HUES6 (cell line): ENCODE measurements at regions not wholly inside any gene's neighbourhood (a gene's known extent, or its start where the extent isn't known, plus 50 kb on each side); places are given as distances from the start of the nearest gene placed in this dataset.
"Not testable (repeated sequence)": the region's sequence is repeated elsewhere in the genome, so short reads cannot be mapped to it uniquely, and the experiment has no call there.

Experiments
- H3K27ac ChIP-seq: 2 replicates; pipeline ENCODE4 v1.7.0; 2013; ENCODE audit warnings: low read depth, mild to moderate bottlenecking, low read length, inconsistent platforms
- H3K27me3 ChIP-seq: 2 replicates; pipeline ENCODE4 v1.6.1; 2013; ENCODE audit warnings: low read length; ENCODE audit not compliant: control insufficient read depth, insufficient read depth
- H3K36me3 ChIP-seq: 2 replicates; pipeline ENCODE4 v1.6.1; 2013; ENCODE audit warnings: low read length; ENCODE audit not compliant: control insufficient read depth, insufficient read depth
- H3K4me1 ChIP-seq: 2 replicates; pipeline ENCODE4 v1.6.1; 2013; ENCODE audit warnings: low read length; ENCODE audit not compliant: control insufficient read depth, insufficient read depth
- H3K4me3 ChIP-seq: 2 replicates; pipeline ENCODE4 v1.5.1; 2013; ENCODE audit warnings: low read depth, low read length
- H3K9ac ChIP-seq: one replicate; pipeline ENCODE4 v1.6.1; 2013; ENCODE audit warnings: mild to moderate bottlenecking, low read length
- H3K9me3 ChIP-seq: 2 replicates; pipeline ENCODE4 v1.6.1; 2013; ENCODE audit warnings: low read depth, low read length; ENCODE audit not compliant: control insufficient read depth, insufficient read depth

GRCh38 chr2:136312568-136312967 is 194.6 kb upstream of the CXCR4 start:
- not testable (repeated sequence) for H3K36me3 ChIP-seq, H3K9me3 ChIP-seq, H3K27ac ChIP-seq, H3K4me3 ChIP-seq, H3K9ac ChIP-seq, H3K4me1 ChIP-seq, H3K27me3 ChIP-seq

DNA sequence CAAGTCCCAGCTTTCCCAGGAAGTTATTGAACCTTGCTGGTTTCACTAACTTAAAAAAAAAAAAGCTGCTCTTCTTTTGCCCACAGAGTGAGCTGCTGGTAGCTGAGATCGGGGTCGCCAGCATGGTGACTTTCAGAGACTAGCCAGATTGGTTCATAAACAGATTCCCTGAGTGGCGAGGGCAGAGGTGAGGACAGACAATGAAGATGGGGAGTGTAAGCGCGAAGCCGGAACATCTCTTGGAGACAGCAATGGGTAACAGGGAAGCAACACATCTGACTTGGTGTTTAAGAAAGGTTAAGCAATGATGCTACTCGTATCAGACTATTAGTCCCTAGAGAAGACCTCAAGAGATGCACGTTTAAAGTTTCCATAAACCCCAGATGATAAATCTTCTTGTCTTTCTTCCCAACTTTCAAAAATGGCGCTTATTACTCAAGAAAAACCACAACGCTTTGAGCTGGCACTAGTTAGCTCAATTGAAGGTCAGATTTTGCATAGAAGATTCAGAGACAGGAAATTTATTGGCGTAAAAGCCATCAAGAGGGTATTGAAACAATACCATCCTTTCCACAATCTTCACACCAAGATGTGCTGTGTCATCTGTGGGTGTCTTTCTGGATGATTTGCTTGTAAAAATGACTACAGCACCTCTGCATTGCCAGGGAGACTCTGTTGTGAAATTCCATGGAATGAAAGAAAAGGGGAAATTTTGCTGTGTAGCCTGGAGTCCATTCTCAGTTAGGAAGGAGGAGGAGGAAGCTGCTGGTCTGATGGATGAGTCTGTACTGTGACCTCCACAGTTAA is 193.1 kb upstream of the CXCR4 start:
- H3K4me1 ChIP-seq: no peaks in the 10 kb centered on the region
- no peaks in the 10 kb centered on the region for H3K27me3 ChIP-seq
- no peak overlapping the region for H3K27ac ChIP-seq
- H3K9me3 ChIP-seq: no peaks in the 10 kb centered on the region
- H3K4me3 ChIP-seq: no peak overlapping the region
- no peak overlapping the region for H3K9ac ChIP-seq
- H3K36me3 ChIP-seq: no peaks in the 10 kb centered on the region

DNA sequence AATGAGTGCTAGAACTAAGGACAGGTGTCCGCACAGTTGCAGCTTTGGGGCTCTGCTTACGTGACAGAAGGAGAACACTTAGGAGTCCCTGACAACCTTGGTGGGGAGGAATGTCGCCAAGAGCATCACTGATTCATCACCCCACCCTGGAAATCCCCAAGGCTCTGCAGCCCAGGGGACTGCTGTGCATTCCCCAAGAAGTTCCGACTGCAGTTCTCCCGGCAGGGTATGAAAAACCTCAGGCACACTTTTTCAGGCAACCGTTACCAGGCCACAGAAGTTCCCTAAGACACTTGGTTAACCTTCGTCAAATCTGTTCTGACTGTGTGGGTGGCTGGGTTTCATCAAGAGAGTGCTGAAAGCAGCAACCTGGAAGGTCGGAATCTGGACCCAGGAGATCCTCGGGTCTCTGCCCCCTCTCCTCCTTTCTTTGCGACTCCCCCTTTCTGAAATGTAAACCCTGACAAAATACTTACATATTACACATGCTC is 192.1 kb upstream of the CXCR4 start:
- H3K27me3 ChIP-seq: no peaks in the 10 kb centered on the region
- H3K9me3 ChIP-seq: no peaks in the 10 kb centered on the region

DNA sequence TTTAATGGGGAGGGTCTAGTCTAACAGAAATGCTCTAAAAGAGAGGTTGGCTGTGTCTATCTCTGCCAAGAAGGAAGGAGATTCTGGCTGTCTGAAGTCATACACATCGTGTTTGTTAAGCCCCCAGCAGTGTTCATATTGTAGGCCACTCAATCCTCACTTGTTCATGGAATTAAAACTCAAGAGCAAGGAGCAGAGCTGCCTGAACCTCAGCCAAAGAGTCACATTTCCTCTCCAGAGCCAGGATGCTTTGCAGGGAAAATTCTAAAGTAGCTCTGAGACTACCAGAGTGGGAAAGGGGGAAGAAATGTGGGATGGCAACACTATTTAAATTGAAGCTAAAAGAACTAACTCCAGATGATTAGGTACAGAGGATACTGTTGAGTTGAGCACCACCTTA is 190.7 kb upstream of the CXCR4 start:
- Histone ChIP-seq H3K36me3 (no peaks in the 10 kb centered on the region), H3K27me3 (no peaks in the 10 kb centered on the region), H3K4me1 (peaks cover 4% of the 10 kb centered on the region; the same call in 1 of the 2 replicates), H3K9me3 (no peaks in the 10 kb centered on the region), H3K27ac (no peak overlapping the region), H3K4me3 (no peak overlapping the region), H3K9ac (no peak overlapping the region)

More for the DNA sequence above, 192.1 kb upstream of the CXCR4 start:
- Histone ChIP-seq H3K9ac (no peak overlapping the region), H3K4me1 (no peaks in the 10 kb centered on the region), H3K27ac (no peak overlapping the region), H3K4me3 (no peak overlapping the region), H3K36me3 (no peaks in the 10 kb centered on the region)

DNA sequence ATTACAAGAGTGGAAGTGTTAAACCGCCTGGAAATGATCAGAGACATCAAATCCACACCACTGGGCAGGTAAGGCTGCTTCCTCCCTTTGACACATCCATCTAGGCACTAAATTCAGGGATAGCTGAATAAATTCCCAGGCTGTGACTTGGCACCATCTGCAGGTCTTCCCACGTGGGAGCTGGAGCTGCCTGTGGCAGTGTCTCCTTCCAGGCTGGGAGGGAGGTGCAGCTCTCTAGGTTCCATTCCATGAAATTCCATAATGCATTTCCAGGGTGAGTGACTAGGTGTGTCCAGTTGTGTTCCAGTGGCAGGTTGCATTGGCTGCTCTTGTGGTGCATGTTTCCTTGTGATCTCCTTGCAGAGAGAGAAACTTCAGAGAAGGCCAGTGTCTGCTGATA is 188.9 kb upstream of the CXCR4 start:
- Histone ChIP-seq H3K4me1 (peaks cover 6% of the 10 kb centered on the region; the same call in 1 of the 2 replicates), H3K27ac (no peak overlapping the region), H3K9me3 (no peaks in the 10 kb centered on the region), H3K9ac (no peak overlapping the region), H3K4me3 (no peak overlapping the region), H3K27me3 (no peaks in the 10 kb centered on the region), H3K36me3 (no peaks in the 10 kb centered on the region)

DNA sequence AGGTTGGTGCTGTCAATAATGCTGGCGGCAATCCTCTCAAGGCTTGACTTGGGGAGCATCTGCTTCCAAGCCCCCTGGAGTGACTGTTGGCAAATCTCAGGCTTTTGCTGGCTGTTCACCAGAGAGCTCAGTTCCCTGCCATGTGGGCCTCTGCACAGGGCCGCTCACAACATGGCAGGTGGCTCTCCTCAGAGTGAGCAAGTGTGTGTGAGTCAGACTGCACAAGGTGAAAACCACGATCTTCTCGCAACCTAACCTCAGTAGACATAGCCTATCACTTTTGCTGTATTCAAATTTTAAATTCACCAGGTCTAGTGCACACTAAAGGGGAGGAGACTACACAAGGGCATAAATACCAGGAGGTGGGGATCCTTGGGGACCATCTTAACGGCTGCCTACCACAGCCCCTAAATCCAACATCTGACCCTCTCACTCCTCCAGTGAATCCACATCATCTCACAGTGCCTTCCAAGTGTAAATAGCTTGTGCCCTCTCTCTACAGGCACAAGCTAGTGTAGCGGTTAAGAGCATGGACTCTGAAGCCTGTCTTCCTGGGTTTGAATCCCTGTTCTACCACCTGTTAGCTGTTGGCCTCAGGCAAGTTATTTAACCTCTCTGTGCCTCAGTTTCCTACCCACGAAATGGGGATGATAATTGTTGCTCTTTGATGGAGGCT is 187.7 kb upstream of the CXCR4 start:
- no peak overlapping the region for H3K4me3 ChIP-seq
- H3K9me3 ChIP-seq: no peaks in the 10 kb centered on the region
- H3K27ac ChIP-seq: no peak overlapping the region
- no peaks in the 10 kb centered on the region for H3K27me3 ChIP-seq
- H3K4me1 ChIP-seq: peaks cover 6% of the 10 kb centered on the region; the same call in 1 of the 2 replicates
- H3K36me3 ChIP-seq: no peaks in the 10 kb centered on the region
- no peak overlapping the region for H3K9ac ChIP-seq

GRCh38 chr2:136301006-136301405 is 183.1 kb upstream of the CXCR4 start:
- H3K27ac ChIP-seq: no peak overlapping the region
- H3K9ac ChIP-seq: no peak overlapping the region
- H3K36me3 ChIP-seq: no peaks in the 10 kb centered on the region
- no peak overlapping the region for H3K4me3 ChIP-seq
- H3K9me3 ChIP-seq: no peaks in the 10 kb centered on the region
- peaks cover 6% of the 10 kb centered on the region; the same call in 1 of the 2 replicates for H3K4me1 ChIP-seq
- H3K27me3 ChIP-seq: no peaks in the 10 kb centered on the region

DNA sequence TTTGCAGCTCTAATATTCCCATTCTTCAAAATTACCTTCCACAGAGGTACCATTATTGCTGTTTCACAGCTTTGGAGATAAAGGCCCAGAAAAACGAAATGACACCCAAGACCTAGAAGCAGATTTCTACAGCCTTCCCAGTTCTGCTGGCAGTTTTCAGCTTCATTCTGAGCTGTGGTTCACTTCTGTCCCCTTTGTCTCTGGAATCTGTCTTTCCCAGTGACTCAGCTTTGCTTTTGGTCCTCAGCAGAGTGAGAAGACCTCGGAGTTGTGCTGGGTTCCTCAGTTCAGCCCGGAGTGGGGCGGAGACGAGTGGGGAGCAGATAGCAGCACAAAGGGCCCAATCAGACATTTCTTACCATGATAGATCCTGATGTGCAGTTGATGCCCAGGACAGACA is 180.7 kb upstream of the CXCR4 start:
- peaks cover 3% of the 10 kb centered on the region; the same call in 1 of the 2 replicates for H3K4me1 ChIP-seq
- H3K9me3 ChIP-seq: no peaks in the 10 kb centered on the region
- H3K27ac ChIP-seq: no peak overlapping the region
- H3K27me3 ChIP-seq: no peaks in the 10 kb centered on the region
- no peaks in the 10 kb centered on the region for H3K36me3 ChIP-seq
- no peak overlapping the region for H3K4me3 ChIP-seq
- no peak overlapping the region for H3K9ac ChIP-seq

GRCh38 chr2:136297994-136298393 is 180.0 kb upstream of the CXCR4 start:
- no peak overlapping the region for H3K4me3 ChIP-seq
- H3K4me1 ChIP-seq: no peaks in the 10 kb centered on the region
- no peaks in the 10 kb centered on the region for H3K9me3 ChIP-seq
- H3K36me3 ChIP-seq: no peaks in the 10 kb centered on the region
- H3K9ac ChIP-seq: no peak overlapping the region
- no peaks in the 10 kb centered on the region for H3K27me3 ChIP-seq
- no peak overlapping the region for H3K27ac ChIP-seq

DNA sequence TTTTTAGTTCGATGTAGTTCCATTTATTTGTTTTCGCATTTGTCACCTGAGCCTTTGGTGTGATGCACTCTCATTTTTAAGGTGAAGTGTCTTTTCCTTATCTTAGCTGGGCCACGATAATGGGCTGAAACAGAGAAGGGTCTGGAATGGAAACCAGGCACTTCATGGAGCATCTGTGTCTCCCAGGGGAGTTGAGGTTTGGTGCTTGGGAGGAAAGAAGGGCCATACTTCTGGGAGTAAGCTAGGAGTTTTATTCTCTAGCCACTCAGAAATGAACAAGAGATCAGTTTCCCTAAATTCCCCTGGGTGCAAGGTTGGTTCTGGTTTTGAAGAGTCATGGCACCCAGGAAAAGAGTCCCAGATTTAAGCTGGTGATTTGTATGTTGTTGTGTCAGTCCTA is 179.4 kb upstream of the CXCR4 start:
- H3K4me3 ChIP-seq: no peak overlapping the region

GRCh38 chr2:136295168-136295567 is 177.2 kb upstream of the CXCR4 start:
- H3K27me3 ChIP-seq: no peaks in the 10 kb centered on the region
- no peak overlapping the region for H3K27ac ChIP-seq
- no peaks in the 10 kb centered on the region for H3K9me3 ChIP-seq
- H3K36me3 ChIP-seq: no peaks in the 10 kb centered on the region
- no peak overlapping the region for H3K9ac ChIP-seq
- H3K4me3 ChIP-seq: no peak overlapping the region
- H3K4me1 ChIP-seq: no peaks in the 10 kb centered on the region

More for the DNA sequence above, 179.4 kb upstream of the CXCR4 start:
- H3K9me3 ChIP-seq: no peaks in the 10 kb centered on the region
- H3K27me3 ChIP-seq: no peaks in the 10 kb centered on the region
- no peaks in the 10 kb centered on the region for H3K4me1 ChIP-seq
- no peaks in the 10 kb centered on the region for H3K36me3 ChIP-seq
- no peak overlapping the region for H3K9ac ChIP-seq
- H3K27ac ChIP-seq: no peak overlapping the region
